Smooth muscle cell (in vitro differentiated cells): ENCODE measurements at regions not wholly inside any gene's neighbourhood (a gene's known extent, or its start where the extent isn't known, plus 50 kb on each side); places are given as distances from the start of the nearest gene placed in this dataset.
"Not testable (repeated sequence)": the region's sequence is repeated elsewhere in the genome, so short reads cannot be mapped to it uniquely, and the experiment has no call there.

ENCODE experiments used
- DNase-seq: peaks from one replicate; lab custom pipeline; 2025; ENCODE audit not compliant: unreplicated experiment; lab: John Stamatoyannopoulos, UW
- H2AFZ ChIP-seq: fragments of 200-600 bp; sonication (generic); 2 replicates; pipeline ENCODE4 v1.6.0; 2016; ENCODE audit warnings: antibody characterized with exemption, low read depth, mild to moderate bottlenecking
- H3F3A ChIP-seq: fragments of 200-600 bp; sonication (generic); 2 replicates; pipeline ENCODE4 v1.6.0; 2017; ENCODE audit warnings: antibody characterized with exemption, low read depth
- H3K27ac ChIP-seq: fragments of 200-600 bp; sonication (generic); 2 replicates; pipeline ENCODE4 v1.5.1; 2016; ENCODE audit warnings: low read depth, mild to moderate bottlenecking
- H3K27me3 ChIP-seq: fragments of 200-600 bp; sonication (generic); 2 replicates; pipeline ENCODE4 v1.6.1; 2016; ENCODE audit warnings: low read depth, mild to moderate bottlenecking
- H3K36me3 ChIP-seq: fragments of 200-600 bp; sonication (generic); 2 replicates; pipeline ENCODE4 v1.5.1; 2016; ENCODE audit warnings: low read depth
- H3K4me1 ChIP-seq: fragments of 200-600 bp; sonication (generic); 2 replicates; pipeline ENCODE4 v1.5.1; 2016; ENCODE audit warnings: low read depth
- H3K4me2 ChIP-seq: fragments of 200-600 bp; sonication (generic); 2 replicates; pipeline ENCODE4 v1.6.0; 2016; ENCODE audit warnings: mild to moderate bottlenecking
- H3K4me3 ChIP-seq: fragments of 200-600 bp; sonication (generic); 2 replicates; pipeline ENCODE4 v1.5.1; 2016; ENCODE audit warnings: mild to moderate bottlenecking
- H3K79me2 ChIP-seq: fragments of 200-600 bp; sonication (generic); 2 replicates; pipeline ENCODE4 v1.6.0; 2016; ENCODE audit warnings: low read depth, mild to moderate bottlenecking
- H3K9ac ChIP-seq: fragments of 200-600 bp; sonication (generic); 2 replicates; pipeline ENCODE4 v1.6.0; 2016; ENCODE audit warnings: low read depth
- H3K9me3 ChIP-seq: fragments of 200-600 bp; sonication (generic); replicated peaks from 2 replicates; pipeline ENCODE4 v1.5.1; 2016; ENCODE audit warnings: low read depth
- H4K20me1 ChIP-seq: fragments of 200-600 bp; sonication (generic); 2 replicates; pipeline ENCODE4 v1.6.0; 2016; ENCODE audit warnings: low read depth
- WGBS: methylation state at CpG from one replicate; pipeline ENCODE4 v1.1.7; 2016; ENCODE audit warnings: low lambda C conversion rate; 5-methylcytosine and 5-hydroxymethylcytosine counted together
- TF ChIP-seq, protein P1 (sequence below): fragments of 200-600 bp; sonication (generic); IDR thresholded peaks from 2 replicates; pipeline ENCODE4 v1.5.1; 2017; ENCODE audit warnings: borderline replicate concordance, mild to moderate bottlenecking, antibody characterized with exemption; ENCODE audit not compliant: insufficient read depth, poor library complexity, severe bottlenecking

DNA sequence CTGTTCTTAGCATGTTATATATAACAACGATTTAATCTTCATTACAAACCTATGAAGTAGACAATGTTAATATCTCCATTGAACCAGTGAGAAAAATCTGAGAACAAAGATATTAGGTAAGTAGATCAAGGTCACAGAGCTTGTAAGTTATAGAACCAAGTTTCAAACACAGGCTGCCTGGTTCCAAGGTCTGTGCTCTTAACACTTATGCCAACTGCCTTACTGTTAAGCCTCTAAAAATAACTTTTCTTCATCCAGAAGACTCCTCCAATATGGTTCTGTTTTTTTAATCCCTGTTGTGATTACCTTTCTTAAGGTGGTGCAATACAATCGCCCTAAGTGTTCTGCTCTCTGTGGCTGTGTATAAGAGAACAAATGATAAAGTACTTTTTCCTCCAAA lies 282.0 kb upstream of the GRID2 start:
- no peak overlapping the region for H3K27ac ChIP-seq
- no peaks in the 10 kb centered on the region for H3K79me2 ChIP-seq
- H3K36me3 ChIP-seq = no peaks in the 10 kb centered on the region
- WGBS = 79% methylated on average over 2 of the region's 2 CpGs
- H4K20me1 ChIP-seq = no peaks in the 10 kb centered on the region
- no peak for DNase-seq
- H2AFZ ChIP-seq = no peak overlapping the region
- no peaks in the 10 kb centered on the region for H3K27me3 ChIP-seq
- no peaks in the 10 kb centered on the region for H3K4me1 ChIP-seq
- H3K9me3 ChIP-seq = no peaks in the 10 kb centered on the region
- no peak overlapping the region for H3K9ac ChIP-seq
- H3K4me2 ChIP-seq = no peak overlapping the region
- no peaks in the 10 kb centered on the region for H3F3A ChIP-seq
- TF ChIP-seq, protein P1, sequence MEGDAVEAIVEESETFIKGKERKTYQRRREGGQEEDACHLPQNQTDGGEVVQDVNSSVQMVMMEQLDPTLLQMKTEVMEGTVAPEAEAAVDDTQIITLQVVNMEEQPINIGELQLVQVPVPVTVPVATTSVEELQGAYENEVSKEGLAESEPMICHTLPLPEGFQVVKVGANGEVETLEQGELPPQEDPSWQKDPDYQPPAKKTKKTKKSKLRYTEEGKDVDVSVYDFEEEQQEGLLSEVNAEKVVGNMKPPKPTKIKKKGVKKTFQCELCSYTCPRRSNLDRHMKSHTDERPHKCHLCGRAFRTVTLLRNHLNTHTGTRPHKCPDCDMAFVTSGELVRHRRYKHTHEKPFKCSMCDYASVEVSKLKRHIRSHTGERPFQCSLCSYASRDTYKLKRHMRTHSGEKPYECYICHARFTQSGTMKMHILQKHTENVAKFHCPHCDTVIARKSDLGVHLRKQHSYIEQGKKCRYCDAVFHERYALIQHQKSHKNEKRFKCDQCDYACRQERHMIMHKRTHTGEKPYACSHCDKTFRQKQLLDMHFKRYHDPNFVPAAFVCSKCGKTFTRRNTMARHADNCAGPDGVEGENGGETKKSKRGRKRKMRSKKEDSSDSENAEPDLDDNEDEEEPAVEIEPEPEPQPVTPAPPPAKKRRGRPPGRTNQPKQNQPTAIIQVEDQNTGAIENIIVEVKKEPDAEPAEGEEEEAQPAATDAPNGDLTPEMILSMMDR = no peak
- H3K4me3 ChIP-seq = no peak overlapping the region

DNA sequence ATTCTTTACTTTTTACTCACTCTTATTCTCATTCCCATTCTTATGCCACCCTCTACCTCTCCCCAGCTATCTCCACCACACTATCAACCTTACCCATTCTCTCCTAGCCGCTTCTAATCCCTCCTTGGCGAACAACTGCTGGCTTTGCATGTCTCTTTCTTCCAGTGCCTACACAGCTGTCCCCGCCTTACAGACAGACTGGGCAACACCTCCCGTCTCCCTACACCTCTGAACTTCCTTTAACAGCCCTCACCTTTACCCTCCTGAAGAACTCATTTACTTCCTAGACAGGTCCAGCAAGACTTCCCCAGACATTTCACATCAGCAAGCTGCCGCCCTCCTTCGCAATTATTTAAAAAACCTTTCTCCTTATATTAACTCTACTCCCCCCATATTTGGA lies 274.9 kb upstream of the GRID2 start:
- not testable (repeated sequence) for H4K20me1 ChIP-seq, H3K9ac ChIP-seq, H3K79me2 ChIP-seq, H3K36me3 ChIP-seq, DNase-seq, H3K4me1 ChIP-seq, H3F3A ChIP-seq, H3K27ac ChIP-seq, H3K4me2 ChIP-seq, H3K9me3 ChIP-seq, H3K27me3 ChIP-seq, H3K4me3 ChIP-seq, H2AFZ ChIP-seq
- WGBS = 94% methylated on average over 6 of the region's 6 CpGs

DNA sequence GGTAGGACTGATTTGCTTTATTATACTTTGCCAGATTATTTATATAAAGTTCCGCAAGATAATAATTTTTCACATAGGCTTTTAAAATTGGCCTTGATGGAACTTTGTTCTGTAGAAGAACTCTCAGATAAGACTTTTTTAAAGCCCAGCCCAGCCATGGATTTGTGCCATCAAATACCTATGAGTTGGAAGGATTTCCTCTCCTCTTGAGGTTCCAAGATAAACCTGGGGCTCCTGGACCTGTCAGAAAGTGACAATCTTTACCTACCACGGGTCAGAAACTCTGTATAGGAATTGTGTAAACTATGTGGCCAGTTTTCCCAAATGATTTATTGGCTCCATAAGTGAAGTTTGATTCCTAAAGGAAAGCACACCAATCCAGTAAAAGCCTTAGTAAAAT lies 271.9 kb upstream of the GRID2 start:
- Histone ChIP-seq H4K20me1 (no peaks in the 10 kb centered on the region), H2AFZ (no peak overlapping the region), H3K4me2 (no peak overlapping the region), H3F3A (no peaks in the 10 kb centered on the region), H3K36me3 (no peaks in the 10 kb centered on the region), H3K79me2 (no peaks in the 10 kb centered on the region), H3K27me3 (no peaks in the 10 kb centered on the region), H3K9ac (no peak overlapping the region), H3K27ac (no peak overlapping the region), H3K4me3 (no peak overlapping the region), H3K9me3 (no peaks in the 10 kb centered on the region), H3K4me1 (no peaks in the 10 kb centered on the region)
- no peak for DNase-seq
- 81% methylated on average over 2 of the region's 2 CpGs for WGBS
- TF ChIP-seq, protein P1 = no peak

DNA sequence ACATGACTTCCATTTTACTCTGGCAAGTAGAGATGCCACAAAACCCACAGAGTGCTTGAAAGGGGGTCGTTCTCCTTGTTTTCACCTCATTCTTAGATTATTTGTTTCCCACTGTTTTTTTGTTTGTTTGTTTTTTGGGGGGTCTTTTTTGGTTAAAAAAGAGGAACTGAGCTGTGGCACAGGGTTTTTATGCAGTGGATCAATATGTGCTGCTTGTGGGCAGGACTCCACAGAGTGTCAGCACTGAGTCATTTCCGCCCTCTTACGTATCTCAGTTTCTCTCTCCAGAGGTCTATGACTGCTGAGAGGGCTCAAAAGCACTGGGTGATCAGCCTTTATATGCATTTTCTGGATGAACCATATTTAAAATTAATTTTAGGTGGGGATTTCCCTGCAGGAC lies 268.1 kb upstream of the GRID2 start:
- TF ChIP-seq, protein P1 = no peak
- Histone ChIP-seq H3K79me2 (no peaks in the 10 kb centered on the region), H3K27ac (no peak overlapping the region)

More for the DNA sequence above, 268.1 kb upstream of the GRID2 start:
- H3K27me3 ChIP-seq = no peaks in the 10 kb centered on the region
- no peaks in the 10 kb centered on the region for H3F3A ChIP-seq
- WGBS = 89% methylated on average over 3 of the region's 3 CpGs
- no peaks in the 10 kb centered on the region for H3K36me3 ChIP-seq
- H2AFZ ChIP-seq = no peak overlapping the region
- H3K4me1 ChIP-seq = no peaks in the 10 kb centered on the region
- no peak overlapping the region for H3K4me2 ChIP-seq
- DNase-seq = no peak
- no peaks in the 10 kb centered on the region for H3K9me3 ChIP-seq
- no peaks in the 10 kb centered on the region for H4K20me1 ChIP-seq
- no peak overlapping the region for H3K9ac ChIP-seq
- no peak overlapping the region for H3K4me3 ChIP-seq
